ENCODE measurements at regions not wholly inside any gene's neighbourhood (a gene's known extent, or its start where the extent isn't known, plus 50 kb on each side); places are given as distances from the start of the nearest gene placed in this dataset.

- ATAC-seq: no peak
- peaks cover 3 to 13% of the 10 kb centered on the region in 2 donors for H3K9me3 Mint-ChIP-seq
- TF ChIP-seq, protein P1, sequence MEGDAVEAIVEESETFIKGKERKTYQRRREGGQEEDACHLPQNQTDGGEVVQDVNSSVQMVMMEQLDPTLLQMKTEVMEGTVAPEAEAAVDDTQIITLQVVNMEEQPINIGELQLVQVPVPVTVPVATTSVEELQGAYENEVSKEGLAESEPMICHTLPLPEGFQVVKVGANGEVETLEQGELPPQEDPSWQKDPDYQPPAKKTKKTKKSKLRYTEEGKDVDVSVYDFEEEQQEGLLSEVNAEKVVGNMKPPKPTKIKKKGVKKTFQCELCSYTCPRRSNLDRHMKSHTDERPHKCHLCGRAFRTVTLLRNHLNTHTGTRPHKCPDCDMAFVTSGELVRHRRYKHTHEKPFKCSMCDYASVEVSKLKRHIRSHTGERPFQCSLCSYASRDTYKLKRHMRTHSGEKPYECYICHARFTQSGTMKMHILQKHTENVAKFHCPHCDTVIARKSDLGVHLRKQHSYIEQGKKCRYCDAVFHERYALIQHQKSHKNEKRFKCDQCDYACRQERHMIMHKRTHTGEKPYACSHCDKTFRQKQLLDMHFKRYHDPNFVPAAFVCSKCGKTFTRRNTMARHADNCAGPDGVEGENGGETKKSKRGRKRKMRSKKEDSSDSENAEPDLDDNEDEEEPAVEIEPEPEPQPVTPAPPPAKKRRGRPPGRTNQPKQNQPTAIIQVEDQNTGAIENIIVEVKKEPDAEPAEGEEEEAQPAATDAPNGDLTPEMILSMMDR (IDR thresholded peaks at IDR 0.05): no peak
- H3K36me3 Mint-ChIP-seq: no peaks in the 10 kb centered on the region
- 100% methylated on average over 1 of the region's 1 CpG for WGBS (ENCODE audit: insufficient coverage)
- no peak overlapping the region for H3K27ac Mint-ChIP-seq
- no peaks in the 10 kb centered on the region for H3K27me3 ChIP-seq (ENCODE audit: control insufficient read depth, insufficient read depth, low read length)
- no peak overlapping the region for H3K4me3 Mint-ChIP-seq
- intact Hi-C loops (cut with micrococcal nuclease): no loop called here
- H3K4me1 Mint-ChIP-seq: no peaks in the 10 kb centered on the region
- H3K9me3 ChIP-seq (ENCODE audit: control insufficient read depth, insufficient read depth, low read length): no peaks in the 10 kb centered on the region
- no peak overlapping the region for H3K4me3 ChIP-seq (ENCODE audit: low read length)
- no peaks in the 10 kb centered on the region for H3K36me3 ChIP-seq (ENCODE audit: control insufficient read depth, insufficient read depth, low read length)
- no peaks in the 10 kb centered on the region for H3K27me3 Mint-ChIP-seq (ENCODE audit: low read depth in 2 of 2)
- no peaks in the 10 kb centered on the region for H3K4me1 ChIP-seq (ENCODE audit: control insufficient read depth, insufficient read depth, low read length)
- H3K27ac ChIP-seq (ENCODE audit: low read length): no peak overlapping the region
- no peak for DNase-seq
These were observed 1521.7 kb downstream of the RPA4 start for GRCh38 chrX:98405376-98405775.

GRCh38 chrX:98407584-98407983 lies 1523.9 kb downstream of the RPA4 start:
- Mint-ChIP-seq H3K27me3 (ENCODE audit: low read depth in 2 of 2) (no peaks in the 10 kb centered on the region), H3K4me3 (no peak overlapping the region), H3K27ac (no peak overlapping the region), H3K36me3 (no peaks in the 10 kb centered on the region), H3K4me1 (no peaks in the 10 kb centered on the region), H3K9me3 (peaks cover 3 to 13% of the 10 kb centered on the region in 2 donors)
- H3K9me3 ChIP-seq (ENCODE audit: control insufficient read depth, insufficient read depth, low read length): no peaks in the 10 kb centered on the region
- intact Hi-C loops (cut with micrococcal nuclease): no loop called here
- no peak for DNase-seq
- H3K36me3 ChIP-seq (ENCODE audit: control insufficient read depth, insufficient read depth, low read length): no peaks in the 10 kb centered on the region
- 96% methylated on average over 4 of the region's 4 CpGs for WGBS (ENCODE audit: insufficient coverage)
- no peak overlapping the region for H3K27ac ChIP-seq (ENCODE audit: low read length)
- ATAC-seq: no peak
- TF ChIP-seq, protein P1 (IDR thresholded peaks at IDR 0.05): no peak
- no peak overlapping the region for H3K4me3 ChIP-seq (ENCODE audit: low read length)
- no peaks in the 10 kb centered on the region for H3K27me3 ChIP-seq (ENCODE audit: control insufficient read depth, insufficient read depth, low read length)
- no peaks in the 10 kb centered on the region for H3K4me1 ChIP-seq (ENCODE audit: control insufficient read depth, insufficient read depth, low read length)

DNA sequence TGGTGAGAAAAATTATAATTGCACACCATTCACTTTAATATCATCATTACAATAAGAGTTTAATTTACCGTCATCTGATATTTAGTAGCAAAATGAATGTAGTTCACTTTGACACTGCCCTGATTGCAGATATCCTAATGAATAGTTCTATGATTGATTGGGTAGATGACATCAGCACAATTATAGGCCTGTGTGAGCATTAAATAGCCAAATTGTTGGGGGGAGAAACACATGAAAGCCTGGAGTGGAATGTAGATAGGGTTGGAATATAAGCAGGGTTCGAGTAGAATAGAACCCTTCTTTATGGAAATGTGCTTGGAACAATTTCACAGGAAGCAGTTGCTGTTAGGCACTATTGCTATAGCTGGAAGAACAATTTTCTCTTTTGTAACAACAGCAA lies 1526.2 kb downstream of the RPA4 start:
- Mint-ChIP-seq H3K4me3 (no peak overlapping the region), H3K36me3 (no peaks in the 10 kb centered on the region), H3K4me1 (no peaks in the 10 kb centered on the region), H3K9me3 (peaks cover 0 to 7% of the 10 kb centered on the region in 2 donors), H3K27ac (no peak overlapping the region), H3K27me3 (ENCODE audit: low read depth in 2 of 2) (no peaks in the 10 kb centered on the region)
- intact Hi-C loops (cut with micrococcal nuclease): no loop called here
- TF ChIP-seq, protein P1 (IDR thresholded peaks at IDR 0.05): no peak
- WGBS (ENCODE audit: insufficient coverage): 60% methylated on average over 1 of the region's 2 CpGs
- no peaks in the 10 kb centered on the region for H3K4me1 ChIP-seq (ENCODE audit: control insufficient read depth, insufficient read depth, low read length)
- no peak overlapping the region for H3K27ac ChIP-seq (ENCODE audit: low read length)
- no peak overlapping the region for H3K4me3 ChIP-seq (ENCODE audit: low read length)
- H3K9me3 ChIP-seq (ENCODE audit: control insufficient read depth, insufficient read depth, low read length): no peaks in the 10 kb centered on the region
- H3K27me3 ChIP-seq (ENCODE audit: control insufficient read depth, insufficient read depth, low read length): no peaks in the 10 kb centered on the region
- DNase-seq: no peak
- no peaks in the 10 kb centered on the region for H3K36me3 ChIP-seq (ENCODE audit: control insufficient read depth, insufficient read depth, low read length)
- ATAC-seq: no peak

DNA sequence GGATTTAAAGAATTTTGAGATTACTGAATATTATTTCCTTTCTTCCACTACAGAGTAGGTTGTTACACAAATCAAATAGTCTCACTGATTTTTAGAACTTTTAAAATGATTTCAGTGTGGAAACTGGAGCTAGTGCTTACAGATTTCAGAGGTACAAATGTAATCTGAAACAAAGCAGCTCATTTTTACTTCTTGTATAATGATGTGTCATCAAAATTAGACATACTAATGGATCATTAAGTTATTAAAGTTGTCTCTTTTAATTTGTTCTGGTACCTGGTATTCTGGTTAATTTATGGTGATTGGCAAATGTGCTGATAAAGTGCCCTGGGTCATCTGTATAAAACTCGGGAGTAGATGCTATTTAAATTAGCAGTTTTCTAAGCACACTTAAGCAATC lies 1528.3 kb downstream of the RPA4 start:
- Mint-ChIP-seq H3K27ac (no peak overlapping the region), H3K27me3 (ENCODE audit: low read depth in 2 of 2) (no peaks in the 10 kb centered on the region), H3K4me1 (no peaks in the 10 kb centered on the region), H3K9me3 (peaks cover 2 to 7% of the 10 kb centered on the region in 2 donors), H3K4me3 (no peak overlapping the region), H3K36me3 (no peaks in the 10 kb centered on the region)
- Histone ChIP-seq H3K27me3 (ENCODE audit: control insufficient read depth, insufficient read depth, low read length) (no peaks in the 10 kb centered on the region), H3K27ac (ENCODE audit: low read length) (no peak overlapping the region), H3K4me3 (ENCODE audit: low read length) (no peak overlapping the region), H3K4me1 (ENCODE audit: control insufficient read depth, insufficient read depth, low read length) (no peaks in the 10 kb centered on the region), H3K36me3 (ENCODE audit: control insufficient read depth, insufficient read depth, low read length) (no peaks in the 10 kb centered on the region), H3K9me3 (ENCODE audit: control insufficient read depth, insufficient read depth, low read length) (no peaks in the 10 kb centered on the region)
- TF ChIP-seq, protein P1 (IDR thresholded peaks at IDR 0.05): no peak
- intact Hi-C loops (cut with micrococcal nuclease): no loop called here
- no CpG with 5 or more reads among the region's 1 CpG for WGBS (ENCODE audit: insufficient coverage)
- no peak for ATAC-seq
- DNase-seq: no peak

Data from natural killer cell (primary cell).